ENCODE measurements at regions not wholly inside any gene's neighbourhood (a gene's known extent, or its start where the extent isn't known, plus 50 kb on each side); places are given as distances from the start of the nearest gene placed in this dataset.

DNA sequence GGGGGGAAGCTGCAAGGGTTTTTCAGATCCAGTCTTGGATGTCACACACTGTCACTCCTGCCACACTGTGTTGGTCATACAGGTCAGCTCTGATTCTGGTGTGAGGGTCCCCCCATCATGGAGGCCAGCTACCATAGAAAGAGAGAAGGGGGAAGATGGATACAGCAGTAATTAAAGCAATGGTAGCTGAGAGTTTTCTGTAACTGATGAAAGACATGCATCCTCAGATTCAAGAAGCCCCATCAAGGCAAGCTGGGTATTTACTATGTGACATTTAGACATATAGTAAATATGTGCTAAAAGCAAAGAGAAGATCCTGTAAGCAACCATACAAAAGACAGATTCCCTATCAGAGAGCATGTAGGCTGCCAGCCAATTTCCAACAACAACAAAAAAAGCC lies 110.9 kb upstream of the COL5A1 start:
- TF ChIP-seq, protein P1, sequence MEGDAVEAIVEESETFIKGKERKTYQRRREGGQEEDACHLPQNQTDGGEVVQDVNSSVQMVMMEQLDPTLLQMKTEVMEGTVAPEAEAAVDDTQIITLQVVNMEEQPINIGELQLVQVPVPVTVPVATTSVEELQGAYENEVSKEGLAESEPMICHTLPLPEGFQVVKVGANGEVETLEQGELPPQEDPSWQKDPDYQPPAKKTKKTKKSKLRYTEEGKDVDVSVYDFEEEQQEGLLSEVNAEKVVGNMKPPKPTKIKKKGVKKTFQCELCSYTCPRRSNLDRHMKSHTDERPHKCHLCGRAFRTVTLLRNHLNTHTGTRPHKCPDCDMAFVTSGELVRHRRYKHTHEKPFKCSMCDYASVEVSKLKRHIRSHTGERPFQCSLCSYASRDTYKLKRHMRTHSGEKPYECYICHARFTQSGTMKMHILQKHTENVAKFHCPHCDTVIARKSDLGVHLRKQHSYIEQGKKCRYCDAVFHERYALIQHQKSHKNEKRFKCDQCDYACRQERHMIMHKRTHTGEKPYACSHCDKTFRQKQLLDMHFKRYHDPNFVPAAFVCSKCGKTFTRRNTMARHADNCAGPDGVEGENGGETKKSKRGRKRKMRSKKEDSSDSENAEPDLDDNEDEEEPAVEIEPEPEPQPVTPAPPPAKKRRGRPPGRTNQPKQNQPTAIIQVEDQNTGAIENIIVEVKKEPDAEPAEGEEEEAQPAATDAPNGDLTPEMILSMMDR (conservative IDR thresholded peaks at IDR 0.05 in 1 of 2, IDR thresholded peaks at IDR 0.05 in 1 of 2; ENCODE audit: low read depth in 1 of 2, low read length in 2 of 2) = no peak
- TF ChIP-seq EZH2 (IDR thresholded peaks at IDR 0.05; ENCODE audit: low read length, missing control alignments) = no peak
